Stimulated activated naive CD8-positive, alpha-beta T cell treated with anti-CD3 and anti-CD28 coated beads, Interleukin-15, amount 100 ng/mL, for 72 hours (primary cell): ENCODE measurements at regions not wholly inside any gene's neighbourhood (a gene's known extent, or its start where the extent isn't known, plus 50 kb on each side); places are given as distances from the start of the nearest gene placed in this dataset.
A peak's percentile ranks its signal among the peaks of the same experiment; 100 is the strongest.

Experiments used
- ATAC-seq: fragments of 150-1000 bp; cut with Tn5 transposase; 2 replicates; pipeline ENCODE4 v1.10.0; 2021; ENCODE audit warnings: mild to moderate bottlenecking, moderate library complexity
- DNase-seq, 2 donors: peaks; one replicate each; pipeline ENCODE4 v3.0.0; 2021 to 2022
- H3K27ac Mint-ChIP-seq, 2 donors: one replicate each; pipeline ENCODE4 v1.8.0; 2022; ENCODE audit warnings: mild to moderate bottlenecking in 2 of 2, mixed read lengths in 2 of 2, moderate library complexity in 2 of 2
- H3K27me3 Mint-ChIP-seq: one replicate; pipeline ENCODE4 v1.8.0; 2022; ENCODE audit warnings: mixed read lengths
- H3K4me1 Mint-ChIP-seq: one replicate; pipeline ENCODE4 v1.8.0; 2022; ENCODE audit warnings: mild to moderate bottlenecking, mixed read lengths
- H3K4me3 Mint-ChIP-seq, 2 donors: one replicate each; pipeline ENCODE4 v1.8.0; 2022; ENCODE audit warnings: mild to moderate bottlenecking in 2 of 2, mixed read lengths in 2 of 2, moderate library complexity in 1 of 2
- H3K9me3 Mint-ChIP-seq, 2 donors: one replicate each; pipeline ENCODE4 v1.8.0; 2022; ENCODE audit warnings: mixed read lengths in 2 of 2

DNA sequence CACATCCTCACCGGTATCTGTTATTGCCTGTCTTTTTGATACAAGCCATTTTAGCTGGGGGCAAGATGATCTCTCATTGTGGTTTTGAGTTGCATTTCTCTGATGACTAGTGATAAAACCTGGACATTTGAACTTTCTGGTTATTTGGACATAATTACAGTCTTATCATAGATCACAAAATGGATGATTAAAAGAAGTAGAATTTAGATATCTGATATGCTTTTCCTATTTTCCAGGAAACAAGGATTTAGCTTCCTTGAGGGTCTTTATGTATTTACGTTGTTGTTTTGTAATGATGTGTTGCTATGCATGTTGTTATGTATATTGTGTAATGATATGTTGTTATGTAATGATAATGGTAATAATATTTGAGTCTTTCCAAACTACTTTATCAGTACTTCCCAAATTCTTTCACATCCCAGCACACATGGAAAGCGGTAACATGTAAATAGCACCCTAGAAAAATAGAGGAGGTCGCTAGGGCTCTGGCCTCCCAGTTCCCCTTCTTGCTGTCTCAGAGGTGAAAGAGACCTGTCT is 53.8 kb downstream of the GJD2 start:
- ATAC-seq = no peak
- DNase-seq = no peak
- peaks cover 43% of the 10 kb centered on the region for H3K27me3 Mint-ChIP-seq
- H3K4me3 Mint-ChIP-seq = no peak overlapping the region
- no peaks in the 10 kb centered on the region for H3K4me1 Mint-ChIP-seq
- no peaks in the 10 kb centered on the region for H3K9me3 Mint-ChIP-seq
- no peak overlapping the region for H3K27ac Mint-ChIP-seq

- ATAC-seq (no peak), DNase-seq (no peak)
- H3K27me3 Mint-ChIP-seq = peaks cover 38% of the 10 kb centered on the region
- no peaks in the 10 kb centered on the region for H3K9me3 Mint-ChIP-seq
- no peak overlapping the region for H3K27ac Mint-ChIP-seq
- H3K4me1 Mint-ChIP-seq = no peaks in the 10 kb centered on the region
- H3K4me3 Mint-ChIP-seq = no peak overlapping the region
Measured at GRCh38 chr15:34699968-34700640, 54.7 kb downstream of the GJD2 start.

DNA sequence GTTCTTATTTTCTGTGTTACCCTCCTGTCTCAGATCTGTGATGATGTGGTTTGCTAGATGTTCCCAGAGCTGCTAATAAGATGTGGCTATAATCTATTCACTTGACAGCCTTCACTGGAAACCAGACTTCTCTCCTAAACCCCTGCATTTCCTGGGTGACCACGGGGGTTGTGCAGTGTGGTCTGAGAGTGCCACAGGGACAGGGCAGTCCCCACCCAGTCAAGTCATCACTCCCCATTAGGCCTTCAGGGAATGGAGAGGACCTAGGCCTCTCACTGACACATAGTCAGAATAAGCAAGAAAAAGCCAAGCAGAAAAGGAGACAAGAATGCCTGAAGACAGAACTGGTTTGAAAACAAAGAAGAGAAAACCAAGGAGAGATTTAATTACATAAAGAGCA is 58.3 kb downstream of the GJD2 start:
- no peak overlapping the region for H3K27ac Mint-ChIP-seq
- DNase-seq (no peak), ATAC-seq (no peak)
- peaks cover 0 to under 1% of the 10 kb centered on the region in 2 donors for H3K9me3 Mint-ChIP-seq
- H3K4me3 Mint-ChIP-seq = no peak overlapping the region
- H3K27me3 Mint-ChIP-seq = peaks cover 16% of the 10 kb centered on the region
- no peaks in the 10 kb centered on the region for H3K4me1 Mint-ChIP-seq

DNA sequence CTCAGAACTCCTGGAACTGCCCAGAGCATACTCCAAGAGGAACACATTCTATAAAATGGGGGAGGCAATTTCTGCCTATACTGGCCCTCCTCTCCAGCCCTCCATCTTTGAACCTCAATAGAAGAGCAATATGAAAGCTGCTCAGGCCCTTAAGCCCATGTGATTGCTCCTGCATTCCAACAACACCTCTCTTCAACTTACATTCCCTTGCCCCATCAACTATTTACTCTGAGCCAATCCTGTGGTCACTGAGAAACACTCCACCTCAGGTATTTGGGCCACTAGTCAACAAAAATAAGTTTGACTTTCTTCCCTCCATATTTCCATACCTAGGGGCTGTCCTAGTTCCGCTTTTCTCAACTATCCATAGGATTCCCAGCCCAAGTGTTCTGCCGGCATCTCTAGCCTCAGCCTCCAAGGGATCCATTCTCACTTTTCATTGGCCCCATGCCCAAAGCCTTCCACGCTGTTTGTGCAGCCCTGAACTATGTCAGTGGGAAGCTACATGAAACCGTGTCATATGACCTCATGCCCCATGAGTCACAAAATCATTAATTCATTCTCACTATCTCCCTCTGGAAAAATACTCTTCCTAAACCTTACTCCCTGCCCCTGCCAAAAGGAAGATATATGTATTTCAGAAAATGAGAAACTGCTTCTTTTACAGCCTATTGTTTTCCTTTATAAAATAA is 61.6 kb downstream of the GJD2 start:
- no peak overlapping the region for H3K4me3 Mint-ChIP-seq

GRCh38 chr15:34691034-34691433 is 63.8 kb downstream of the GJD2 start:
- Mint-ChIP-seq H3K4me3 (no peak overlapping the region), H3K27ac (peak overlapping the region in 1 of 2 donors; percentile 68), H3K9me3 (peaks cover 11 to 20% of the 10 kb centered on the region in 2 donors), H3K4me1 (peaks cover 9% of the 10 kb centered on the region), H3K27me3 (peaks cover 9% of the 10 kb centered on the region)
- no peak for DNase-seq
- no peak for ATAC-seq

More for the DNA sequence above, 61.6 kb downstream of the GJD2 start:
- Mint-ChIP-seq H3K4me1 (peaks cover 9% of the 10 kb centered on the region), H3K27ac (no peak overlapping the region), H3K27me3 (no peaks in the 10 kb centered on the region), H3K9me3 (peaks cover 11 to 20% of the 10 kb centered on the region in 2 donors)
- DNase-seq (no peak), ATAC-seq (no peak)

DNA sequence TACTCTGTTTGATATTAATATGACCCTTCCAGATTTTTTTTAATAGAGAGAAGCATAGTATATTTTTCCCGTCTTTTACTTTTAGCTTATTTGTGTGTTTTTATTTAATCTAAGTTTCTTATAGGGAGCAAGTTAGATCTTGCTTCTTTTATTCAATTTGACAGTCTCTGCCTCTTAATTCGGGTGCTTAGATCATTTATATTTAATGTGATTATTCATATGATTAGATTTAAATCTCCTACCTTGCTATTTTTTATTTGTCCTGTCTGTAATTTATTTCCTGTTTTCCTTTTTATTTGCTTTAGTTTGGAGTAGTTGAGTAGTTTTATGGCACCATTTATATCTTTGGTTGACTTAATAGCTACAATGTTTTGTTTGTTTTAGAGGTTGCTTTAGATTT is 66.1 kb downstream of the GJD2 start:
- Mint-ChIP-seq H3K4me3 (no peak overlapping the region), H3K9me3 (peaks cover 11 to 20% of the 10 kb centered on the region in 2 donors), H3K4me1 (peaks cover 9% of the 10 kb centered on the region), H3K27me3 (peaks cover 11% of the 10 kb centered on the region), H3K27ac (no peak overlapping the region)
- ATAC-seq (no peak), DNase-seq (no peak)

DNA sequence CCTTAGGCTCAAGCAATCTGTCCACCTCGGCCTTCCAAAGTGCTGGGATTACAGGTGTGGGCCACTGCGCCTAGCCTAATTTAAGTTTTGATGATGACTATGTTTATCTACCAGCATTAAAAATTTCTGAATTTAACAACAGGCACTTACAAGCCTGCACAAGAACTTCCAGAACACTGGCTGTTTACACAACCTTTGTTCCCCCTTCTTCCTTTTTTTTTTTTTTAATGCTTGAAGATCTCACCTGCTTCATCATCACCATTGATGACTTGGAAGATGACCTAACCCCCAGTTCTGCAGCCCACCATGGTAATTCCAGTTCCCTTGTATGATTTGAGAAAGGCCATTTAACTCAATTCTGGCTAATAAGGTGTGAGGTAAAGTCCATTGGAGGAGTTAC is 70.4 kb downstream of the GJD2 start:
- Mint-ChIP-seq H3K9me3 (no peaks in the 10 kb centered on the region), H3K27ac (no peak overlapping the region), H3K4me1 (no peaks in the 10 kb centered on the region), H3K4me3 (no peak overlapping the region), H3K27me3 (peaks cover 17% of the 10 kb centered on the region)
- ATAC-seq = no peak
- DNase-seq = no peak

DNA sequence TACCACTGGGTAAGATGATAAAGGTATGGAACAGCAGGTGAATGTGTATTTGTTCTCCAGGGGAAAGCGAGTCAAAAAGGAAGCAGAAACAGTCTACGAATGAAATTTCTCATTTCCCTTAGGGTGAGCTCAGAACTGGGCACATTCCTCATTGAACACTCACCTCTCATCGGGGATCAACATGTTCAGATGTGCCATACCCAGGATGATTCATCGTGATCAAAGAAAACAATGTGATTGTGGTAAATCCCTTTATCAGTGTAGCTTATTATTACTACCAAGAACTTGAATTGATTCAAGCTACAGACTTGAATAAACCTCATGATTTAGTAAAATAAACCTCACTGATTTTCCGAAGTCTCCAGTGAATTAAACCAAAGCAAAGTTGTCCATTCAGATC is 72.1 kb downstream of the GJD2 start:
- H3K27me3 Mint-ChIP-seq = peaks cover 17% of the 10 kb centered on the region
- H3K9me3 Mint-ChIP-seq = no peaks in the 10 kb centered on the region
- ATAC-seq (no peak), DNase-seq (no peak)
- no peak overlapping the region for H3K4me3 Mint-ChIP-seq
- H3K27ac Mint-ChIP-seq = no peak overlapping the region
- no peaks in the 10 kb centered on the region for H3K4me1 Mint-ChIP-seq

DNA sequence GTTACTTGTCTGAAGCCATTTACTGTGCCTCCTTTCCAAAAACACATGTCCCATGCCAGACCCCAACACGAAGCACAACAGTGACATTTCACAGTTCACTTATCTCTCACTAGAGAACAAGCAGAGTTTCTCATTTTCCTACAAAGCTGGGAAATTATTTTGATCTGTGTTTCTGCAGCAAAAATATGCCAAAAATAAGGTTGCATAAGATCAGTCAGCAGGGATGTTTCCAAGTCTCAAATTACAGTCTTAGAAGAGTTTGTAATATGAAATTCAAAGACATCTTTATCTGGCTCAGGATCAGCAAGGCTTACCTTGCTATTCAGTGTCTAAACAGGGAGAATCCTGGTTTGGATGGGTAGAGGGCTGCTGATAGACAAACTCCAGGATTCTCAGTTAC is 75.5 kb downstream of the GJD2 start:
- Mint-ChIP-seq H3K4me3 (no peak overlapping the region), H3K27ac (no peak overlapping the region), H3K27me3 (peaks cover 6% of the 10 kb centered on the region), H3K9me3 (no peaks in the 10 kb centered on the region), H3K4me1 (no peaks in the 10 kb centered on the region)
- DNase-seq (no peak), ATAC-seq (no peak)

DNA sequence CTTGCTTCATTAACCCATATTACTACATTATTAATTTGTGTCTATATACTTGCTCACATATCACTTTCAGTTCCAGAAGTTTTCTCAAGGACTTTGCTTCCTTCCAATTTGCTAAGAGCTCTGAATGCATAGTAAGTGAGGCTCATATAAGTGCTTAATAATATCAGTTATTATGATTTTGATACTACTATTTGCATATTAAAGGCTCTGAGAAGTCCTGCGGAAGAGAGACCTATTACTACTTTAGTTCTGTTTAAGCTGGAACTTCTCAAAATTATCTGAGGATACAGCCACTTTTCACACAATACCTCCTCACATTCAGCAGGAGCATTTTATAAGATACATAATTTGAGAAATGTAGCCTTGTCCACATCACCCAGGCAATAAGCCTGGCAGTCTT is 81.6 kb downstream of the GJD2 start:
- Mint-ChIP-seq H3K27me3 (peaks cover 16% of the 10 kb centered on the region), H3K9me3 (no peaks in the 10 kb centered on the region), H3K27ac (no peak overlapping the region), H3K4me1 (no peaks in the 10 kb centered on the region), H3K4me3 (no peak overlapping the region)
- DNase-seq = no peak
- ATAC-seq = no peak

DNA sequence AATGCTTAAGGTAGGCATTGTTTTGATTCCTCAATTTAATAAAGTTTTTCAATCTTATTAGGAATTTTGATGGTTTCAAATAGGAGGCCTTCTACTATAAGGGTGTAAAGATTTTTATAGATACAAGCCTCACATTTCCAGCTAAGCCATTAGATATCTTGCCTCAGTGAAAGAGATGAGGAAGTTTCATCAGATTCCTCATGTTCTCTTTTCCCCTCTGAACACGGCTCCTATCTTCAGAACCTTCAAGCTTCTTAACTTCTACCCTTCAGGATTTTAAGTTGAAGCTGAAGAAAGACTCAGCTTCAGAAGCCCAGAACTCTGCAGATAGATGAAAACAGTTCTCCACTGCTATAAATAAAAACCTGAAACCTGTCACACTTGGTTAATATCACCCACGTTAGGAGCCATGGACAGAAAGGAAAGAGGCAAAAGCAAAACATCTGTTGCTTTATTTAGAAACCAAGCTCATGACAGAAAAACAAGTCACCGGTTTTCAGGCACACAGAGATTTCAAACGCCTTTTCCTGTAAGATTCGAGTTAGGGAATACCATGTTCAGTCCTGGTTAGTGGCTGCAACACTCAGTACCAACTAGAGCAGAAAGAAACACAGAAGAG is 82.2 kb upstream of the GOLGA8B start:
- Mint-ChIP-seq H3K4me3 (no peak overlapping the region), H3K27ac (peak overlapping the region in 1 of 2 donors; percentile 10), H3K27me3 (peaks cover 20% of the 10 kb centered on the region), H3K4me1 (no peaks in the 10 kb centered on the region), H3K9me3 (no peaks in the 10 kb centered on the region)
- ATAC-seq = no peak
- DNase-seq = no peak

DNA sequence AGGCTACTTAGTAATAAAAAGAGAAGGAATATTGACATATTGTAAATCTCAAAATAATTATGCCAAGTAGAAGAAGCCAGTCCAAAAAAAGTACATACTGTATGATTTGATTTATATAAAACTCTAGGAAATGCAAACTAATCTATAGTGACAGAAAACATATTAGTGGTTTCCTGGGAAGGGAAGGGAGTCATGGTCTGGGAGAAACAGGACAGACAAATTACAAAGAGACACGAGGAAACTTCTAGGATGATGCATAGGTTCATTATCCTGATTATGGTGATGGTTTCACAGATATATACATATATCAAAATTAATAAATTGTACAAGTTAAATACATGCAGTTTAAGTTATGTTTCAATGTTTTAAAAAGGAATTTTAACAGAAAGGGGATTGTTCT is 81.0 kb upstream of the GOLGA8B start:
- DNase-seq = no peak
- H3K4me3 Mint-ChIP-seq = no peak overlapping the region
- no peak overlapping the region for H3K27ac Mint-ChIP-seq
- H3K9me3 Mint-ChIP-seq = no peaks in the 10 kb centered on the region
- H3K27me3 Mint-ChIP-seq = peaks cover 26% of the 10 kb centered on the region
- no peaks in the 10 kb centered on the region for H3K4me1 Mint-ChIP-seq
- no peak for ATAC-seq

- Mint-ChIP-seq H3K27ac (no peak overlapping the region), H3K27me3 (peaks cover 28% of the 10 kb centered on the region), H3K4me3 (no peak overlapping the region), H3K4me1 (no peaks in the 10 kb centered on the region), H3K9me3 (no peaks in the 10 kb centered on the region)
- DNase-seq = no peak
- ATAC-seq = no peak
Measured at GRCh38 chr15:34663101-34663500, 79.7 kb upstream of the GOLGA8B start.

- H3K4me3 Mint-ChIP-seq = no peak overlapping the region
- H3K27ac Mint-ChIP-seq = no peak overlapping the region
- DNase-seq (no peak), ATAC-seq (no peak)
- H3K4me1 Mint-ChIP-seq = no peaks in the 10 kb centered on the region
- peaks cover 21% of the 10 kb centered on the region for H3K27me3 Mint-ChIP-seq
- no peaks in the 10 kb centered on the region for H3K9me3 Mint-ChIP-seq
Measured at GRCh38 chr15:34659056-34659455, 75.6 kb upstream of the GOLGA8B start.

- peaks cover 21% of the 10 kb centered on the region for H3K27me3 Mint-ChIP-seq
- ATAC-seq (no peak), DNase-seq (no peak)
- H3K4me1 Mint-ChIP-seq = no peaks in the 10 kb centered on the region
- H3K4me3 Mint-ChIP-seq = no peak overlapping the region
- no peaks in the 10 kb centered on the region for H3K9me3 Mint-ChIP-seq
- H3K27ac Mint-ChIP-seq = no peak overlapping the region
Measured at GRCh38 chr15:34657469-34658127, 74.1 kb upstream of the GOLGA8B start.
